ENCODE measurements at regions not wholly inside any gene's neighbourhood (a gene's known extent, or its start where the extent isn't known, plus 50 kb on each side); places are given as distances from the start of the nearest gene placed in this dataset.

DNA sequence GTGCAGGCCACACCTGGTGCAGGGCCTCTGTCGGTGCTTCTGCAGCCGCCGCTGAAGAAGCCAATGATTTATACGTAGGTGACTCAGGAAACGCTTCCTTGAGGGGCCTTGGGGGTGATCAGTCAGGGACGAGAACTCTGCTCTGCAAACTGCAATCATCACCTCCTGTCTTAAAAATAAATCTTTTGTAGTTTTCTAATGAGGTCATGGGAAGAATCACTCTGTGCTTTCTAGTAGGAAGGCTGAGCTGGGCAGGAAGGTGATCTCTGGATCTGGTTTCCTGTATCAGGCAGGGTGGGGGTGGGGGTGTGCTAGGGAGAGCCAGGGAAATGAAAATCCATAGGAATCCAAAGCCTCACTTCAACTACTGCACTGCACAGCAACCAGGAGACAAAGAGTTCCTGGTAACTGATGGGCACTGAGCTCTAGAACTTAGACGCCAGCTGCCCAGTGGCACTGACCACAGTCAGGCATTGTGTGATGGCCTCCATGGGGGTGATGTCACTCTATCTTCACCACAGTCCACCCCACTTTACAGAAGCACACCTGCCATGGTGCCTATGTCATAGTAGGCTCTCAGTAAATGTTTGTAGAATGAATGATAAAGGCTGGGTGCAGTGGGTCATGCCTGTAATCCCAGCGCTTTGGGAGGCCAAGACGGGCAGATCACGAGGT, 292.4 kb upstream of the PWP1 start:
- peaks cover 0 to 24% of the 10 kb centered on the region in 2 donors for H3K4me1 ChIP-seq (ENCODE audit: control insufficient read depth in 2 of 2, insufficient read depth in 2 of 2, low read length in 1 of 2)
- H3K9me3 ChIP-seq (ENCODE audit: control insufficient read depth in 2 of 2, insufficient read depth in 1 of 2, low read depth in 1 of 2, low read length in 1 of 2): peaks cover 0 to 2% of the 10 kb centered on the region in 2 donors
- H3K4me3 ChIP-seq (ENCODE audit: low read depth in 1 of 2, low read length in 2 of 2): no peak overlapping the region
- no peaks in the 10 kb centered on the region for H3K27me3 ChIP-seq (ENCODE audit: control insufficient read depth in 1 of 2, insufficient read depth in 2 of 2, low read length in 2 of 2)
- 74 to 79% methylated on average over 10 of the region's 10 CpGs for WGBS, 2 donors
- H3K27ac ChIP-seq (ENCODE audit: low read depth in 2 of 2, low read length in 1 of 2): no peak overlapping the region
- H3K36me3 ChIP-seq (ENCODE audit: control insufficient read depth in 2 of 2, insufficient read depth in 2 of 2, low read length in 1 of 2): no peaks in the 10 kb centered on the region

DNA sequence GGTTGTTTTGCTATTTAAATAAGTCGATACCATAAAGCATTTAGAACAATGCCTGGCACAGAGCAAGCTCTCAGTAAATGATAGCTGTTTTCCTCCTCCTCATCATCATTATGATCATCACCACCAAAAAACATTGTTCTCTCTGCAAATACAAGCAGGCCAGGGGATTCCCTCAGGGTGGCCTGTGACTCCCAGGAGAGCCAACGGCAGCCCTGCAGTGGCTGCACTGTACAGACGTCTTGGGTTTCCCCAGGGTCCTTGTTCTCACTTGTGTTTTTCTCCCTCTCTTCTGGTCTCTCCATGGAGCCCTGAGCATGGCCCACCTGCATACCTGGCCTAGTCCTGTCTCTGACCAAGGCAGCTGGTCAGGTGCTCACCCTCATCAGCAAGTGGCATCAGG, 290.9 kb upstream of the PWP1 start:
- H3K27ac ChIP-seq (ENCODE audit: low read depth in 2 of 2, low read length in 1 of 2): peak overlapping the region in 1 of 2 donors; percentile 76
- 75 to 76% methylated on average over 3 of the region's 3 CpGs for WGBS, 2 donors
- H3K27me3 ChIP-seq (ENCODE audit: control insufficient read depth in 1 of 2, insufficient read depth in 2 of 2, low read length in 2 of 2): no peaks in the 10 kb centered on the region
- peaks cover 0 to 27% of the 10 kb centered on the region in 2 donors for H3K4me1 ChIP-seq (ENCODE audit: control insufficient read depth in 2 of 2, insufficient read depth in 2 of 2, low read length in 1 of 2)
- no peaks in the 10 kb centered on the region for H3K36me3 ChIP-seq (ENCODE audit: control insufficient read depth in 2 of 2, insufficient read depth in 2 of 2, low read length in 1 of 2)
- H3K4me3 ChIP-seq (ENCODE audit: low read depth in 1 of 2, low read length in 2 of 2): no peak overlapping the region
- H3K9me3 ChIP-seq (ENCODE audit: control insufficient read depth in 2 of 2, insufficient read depth in 1 of 2, low read depth in 1 of 2, low read length in 1 of 2): no peaks in the 10 kb centered on the region

DNA sequence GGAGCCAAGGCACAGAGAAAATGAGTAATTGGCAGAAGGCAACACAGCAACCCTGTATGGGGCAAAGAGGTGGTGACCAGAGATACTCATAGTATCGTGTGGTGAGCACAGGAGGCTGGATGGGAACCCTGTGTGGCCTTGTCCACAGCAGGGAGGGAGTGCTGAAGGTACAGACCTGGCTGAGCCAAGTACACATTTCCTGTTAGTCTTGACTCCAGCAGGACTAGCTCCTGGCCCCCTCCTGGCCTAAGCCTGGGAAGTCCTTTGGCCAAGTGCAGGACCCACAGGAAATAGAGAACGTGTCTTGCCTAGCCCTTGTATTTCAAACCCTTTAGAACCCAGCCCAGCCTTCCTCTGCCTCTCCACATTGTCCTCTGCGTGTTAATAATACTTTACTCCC, 289.8 kb upstream of the PWP1 start:
- peak overlapping the region; percentile 76 to 94 for H3K27ac ChIP-seq (ENCODE audit: low read depth in 2 of 2, low read length in 1 of 2)
- H3K4me1 ChIP-seq (ENCODE audit: control insufficient read depth in 2 of 2, insufficient read depth in 2 of 2, low read length in 1 of 2): peaks cover 0 to 29% of the 10 kb centered on the region in 2 donors
- H3K27me3 ChIP-seq (ENCODE audit: control insufficient read depth in 1 of 2, insufficient read depth in 2 of 2, low read length in 2 of 2): no peaks in the 10 kb centered on the region
- WGBS, 2 donors: 42 to 70% methylated on average over 3 of the region's 3 CpGs
- H3K9me3 ChIP-seq (ENCODE audit: control insufficient read depth in 2 of 2, insufficient read depth in 1 of 2, low read depth in 1 of 2, low read length in 1 of 2): no peaks in the 10 kb centered on the region
- no peak overlapping the region for H3K4me3 ChIP-seq (ENCODE audit: low read depth in 1 of 2, low read length in 2 of 2)
- no peaks in the 10 kb centered on the region for H3K36me3 ChIP-seq (ENCODE audit: control insufficient read depth in 2 of 2, insufficient read depth in 2 of 2, low read length in 1 of 2)

DNA sequence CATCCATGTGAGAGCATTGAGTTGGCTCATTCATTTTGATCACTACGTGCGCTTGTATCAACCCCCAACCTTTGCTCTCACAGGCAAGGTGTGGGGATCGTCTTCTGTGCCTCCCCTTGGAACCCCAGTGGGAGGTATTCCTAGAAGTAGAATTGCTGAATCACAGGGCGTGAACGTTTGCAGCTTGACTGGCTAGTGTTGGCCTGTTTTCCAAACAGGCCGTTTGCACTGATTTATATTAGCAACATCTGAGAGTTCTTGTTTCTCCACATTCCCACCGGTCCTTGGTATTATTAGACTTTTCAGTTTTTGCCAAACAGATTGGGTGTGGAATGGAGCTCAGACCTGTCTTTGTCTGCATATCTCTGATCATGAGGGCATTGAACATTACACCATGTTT, 288.6 kb upstream of the PWP1 start:
- H3K36me3 ChIP-seq (ENCODE audit: control insufficient read depth in 2 of 2, insufficient read depth in 2 of 2, low read length in 1 of 2): no peaks in the 10 kb centered on the region
- peaks cover 0 to 29% of the 10 kb centered on the region in 2 donors for H3K4me1 ChIP-seq (ENCODE audit: control insufficient read depth in 2 of 2, insufficient read depth in 2 of 2, low read length in 1 of 2)
- no peaks in the 10 kb centered on the region for H3K27me3 ChIP-seq (ENCODE audit: control insufficient read depth in 1 of 2, insufficient read depth in 2 of 2, low read length in 2 of 2)
- no peaks in the 10 kb centered on the region for H3K9me3 ChIP-seq (ENCODE audit: control insufficient read depth in 2 of 2, insufficient read depth in 1 of 2, low read depth in 1 of 2, low read length in 1 of 2)
- H3K4me3 ChIP-seq (ENCODE audit: low read depth in 1 of 2, low read length in 2 of 2): no peak overlapping the region
- 40 to 41% methylated on average over 7 of the region's 7 CpGs for WGBS, 2 donors
- peak overlapping the region; percentile 73 to 83 for H3K27ac ChIP-seq (ENCODE audit: low read depth in 2 of 2, low read length in 1 of 2)

DNA sequence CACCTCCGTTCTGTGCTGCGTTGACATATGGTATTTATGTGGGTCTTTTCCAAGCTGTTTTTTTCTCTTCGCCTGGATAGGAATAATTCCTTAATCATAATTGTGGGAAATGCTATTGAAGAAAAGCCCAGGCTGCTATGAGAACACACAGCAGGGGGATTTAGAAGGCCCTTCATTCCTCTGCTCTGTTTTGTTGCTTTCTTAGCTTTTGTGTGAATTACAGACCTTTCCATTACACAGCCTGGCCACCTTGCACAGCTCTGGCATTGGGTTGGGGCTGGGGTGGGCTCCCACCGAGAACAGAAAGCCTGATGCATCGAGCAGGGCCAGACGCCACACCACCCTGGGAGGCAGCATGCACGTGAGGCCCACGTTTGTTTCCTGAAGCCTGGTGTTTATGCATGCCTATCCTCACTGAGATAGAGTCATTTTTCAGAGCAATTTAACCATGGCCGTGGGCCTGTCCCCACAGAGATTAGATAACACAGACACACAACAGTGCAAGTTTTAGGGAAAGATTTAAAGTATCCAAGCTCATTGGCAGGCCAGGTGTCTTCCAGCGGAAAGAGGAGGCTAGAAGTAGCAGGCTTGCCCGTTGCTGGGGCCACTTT, 287.6 kb upstream of the PWP1 start:
- no peaks in the 10 kb centered on the region for H3K27me3 ChIP-seq (ENCODE audit: control insufficient read depth in 1 of 2, insufficient read depth in 2 of 2, low read length in 2 of 2)
- peak overlapping the region; percentile 6 to 74 for H3K27ac ChIP-seq (ENCODE audit: low read depth in 2 of 2, low read length in 1 of 2)
- H3K4me3 ChIP-seq (ENCODE audit: low read depth in 1 of 2, low read length in 2 of 2): no peak overlapping the region
- WGBS, 2 donors: 76% methylated on average over 11 of the region's 11 CpGs
- peaks cover 0 to 23% of the 10 kb centered on the region in 2 donors for H3K4me1 ChIP-seq (ENCODE audit: control insufficient read depth in 2 of 2, insufficient read depth in 2 of 2, low read length in 1 of 2)
- no peaks in the 10 kb centered on the region for H3K9me3 ChIP-seq (ENCODE audit: control insufficient read depth in 2 of 2, insufficient read depth in 1 of 2, low read depth in 1 of 2, low read length in 1 of 2)
- no peaks in the 10 kb centered on the region for H3K36me3 ChIP-seq (ENCODE audit: control insufficient read depth in 2 of 2, insufficient read depth in 2 of 2, low read length in 1 of 2)

DNA sequence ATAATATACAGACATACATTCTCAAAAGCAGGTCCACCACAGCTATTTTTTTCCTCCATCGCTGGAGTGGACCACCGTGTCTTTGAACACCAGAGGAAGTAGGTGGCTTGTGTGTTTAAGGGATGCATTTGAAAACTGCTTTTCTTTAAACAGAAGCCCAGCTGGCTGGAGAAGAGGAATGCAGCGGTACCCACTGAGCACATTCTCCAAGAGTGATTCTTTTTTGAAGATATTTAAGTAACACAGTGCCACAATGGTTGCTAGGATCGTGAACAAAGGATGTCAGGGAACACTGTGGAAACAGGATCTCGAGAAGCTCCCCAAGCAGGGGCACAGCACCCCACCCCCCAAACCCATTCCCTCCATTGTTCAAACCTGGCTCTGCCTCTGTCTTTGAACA, 286.6 kb upstream of the PWP1 start:
- Histone ChIP-seq H3K9me3 (ENCODE audit: control insufficient read depth in 2 of 2, insufficient read depth in 1 of 2, low read depth in 1 of 2, low read length in 1 of 2) (no peaks in the 10 kb centered on the region), H3K36me3 (ENCODE audit: control insufficient read depth in 2 of 2, insufficient read depth in 2 of 2, low read length in 1 of 2) (no peaks in the 10 kb centered on the region), H3K27me3 (ENCODE audit: control insufficient read depth in 1 of 2, insufficient read depth in 2 of 2, low read length in 2 of 2) (no peaks in the 10 kb centered on the region), H3K4me3 (ENCODE audit: low read depth in 1 of 2, low read length in 2 of 2) (no peak overlapping the region), H3K4me1 (ENCODE audit: control insufficient read depth in 2 of 2, insufficient read depth in 2 of 2, low read length in 1 of 2) (peaks cover 0 to 18% of the 10 kb centered on the region in 2 donors), H3K27ac (ENCODE audit: low read depth in 2 of 2, low read length in 1 of 2) (no peak overlapping the region)
- WGBS, 2 donors: 67 to 73% methylated on average over 5 of the region's 5 CpGs

DNA sequence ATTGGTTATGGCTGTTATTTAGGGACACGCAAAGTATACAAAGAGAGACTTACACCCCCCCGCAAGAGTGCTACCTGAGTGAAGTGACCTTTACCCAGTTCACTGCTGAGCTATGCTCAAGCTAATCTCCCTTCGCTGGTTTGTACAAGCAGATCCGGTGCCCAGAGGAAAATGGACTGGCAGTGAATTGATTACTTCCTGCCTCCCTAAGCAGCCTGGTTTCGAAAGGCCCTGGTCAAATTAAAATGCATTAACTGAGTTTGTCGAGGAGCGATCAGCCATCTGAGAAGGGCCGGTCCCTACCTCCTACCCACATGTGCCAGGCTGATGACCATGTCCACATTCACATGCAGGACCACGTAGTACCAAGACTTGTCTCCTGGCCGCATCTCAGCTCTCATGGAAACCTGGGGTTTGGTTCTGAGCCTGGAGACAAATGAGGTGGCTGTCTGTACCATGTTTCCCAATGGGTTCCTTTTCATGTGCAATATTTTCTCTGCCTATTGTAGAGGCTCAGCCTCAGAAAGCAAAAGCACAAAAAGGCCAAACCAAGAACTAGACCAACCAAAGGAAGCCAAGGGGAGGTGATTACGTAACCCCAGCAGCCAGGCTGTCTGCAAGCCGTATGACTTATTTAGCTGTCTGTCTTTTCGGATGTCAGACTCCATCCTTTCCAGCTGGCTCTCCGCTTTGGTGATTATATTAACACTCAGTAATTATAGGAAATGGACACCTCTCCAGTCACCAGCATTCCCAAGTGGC, 284.7 kb upstream of the PWP1 start:
- H3K9me3 ChIP-seq (ENCODE audit: control insufficient read depth in 2 of 2, insufficient read depth in 1 of 2, low read depth in 1 of 2, low read length in 1 of 2): no peaks in the 10 kb centered on the region
- no peak overlapping the region for H3K27ac ChIP-seq (ENCODE audit: low read depth in 2 of 2, low read length in 1 of 2)
- H3K27me3 ChIP-seq (ENCODE audit: control insufficient read depth in 1 of 2, insufficient read depth in 2 of 2, low read length in 2 of 2): no peaks in the 10 kb centered on the region
- 68 to 76% methylated on average over 14 of the region's 14 CpGs for WGBS, 2 donors
- H3K4me1 ChIP-seq (ENCODE audit: control insufficient read depth in 2 of 2, insufficient read depth in 2 of 2, low read length in 1 of 2): peaks cover 0 to 10% of the 10 kb centered on the region in 2 donors
- H3K36me3 ChIP-seq (ENCODE audit: control insufficient read depth in 2 of 2, insufficient read depth in 2 of 2, low read length in 1 of 2): no peaks in the 10 kb centered on the region
- H3K4me3 ChIP-seq (ENCODE audit: low read depth in 1 of 2, low read length in 2 of 2): no peak overlapping the region

DNA sequence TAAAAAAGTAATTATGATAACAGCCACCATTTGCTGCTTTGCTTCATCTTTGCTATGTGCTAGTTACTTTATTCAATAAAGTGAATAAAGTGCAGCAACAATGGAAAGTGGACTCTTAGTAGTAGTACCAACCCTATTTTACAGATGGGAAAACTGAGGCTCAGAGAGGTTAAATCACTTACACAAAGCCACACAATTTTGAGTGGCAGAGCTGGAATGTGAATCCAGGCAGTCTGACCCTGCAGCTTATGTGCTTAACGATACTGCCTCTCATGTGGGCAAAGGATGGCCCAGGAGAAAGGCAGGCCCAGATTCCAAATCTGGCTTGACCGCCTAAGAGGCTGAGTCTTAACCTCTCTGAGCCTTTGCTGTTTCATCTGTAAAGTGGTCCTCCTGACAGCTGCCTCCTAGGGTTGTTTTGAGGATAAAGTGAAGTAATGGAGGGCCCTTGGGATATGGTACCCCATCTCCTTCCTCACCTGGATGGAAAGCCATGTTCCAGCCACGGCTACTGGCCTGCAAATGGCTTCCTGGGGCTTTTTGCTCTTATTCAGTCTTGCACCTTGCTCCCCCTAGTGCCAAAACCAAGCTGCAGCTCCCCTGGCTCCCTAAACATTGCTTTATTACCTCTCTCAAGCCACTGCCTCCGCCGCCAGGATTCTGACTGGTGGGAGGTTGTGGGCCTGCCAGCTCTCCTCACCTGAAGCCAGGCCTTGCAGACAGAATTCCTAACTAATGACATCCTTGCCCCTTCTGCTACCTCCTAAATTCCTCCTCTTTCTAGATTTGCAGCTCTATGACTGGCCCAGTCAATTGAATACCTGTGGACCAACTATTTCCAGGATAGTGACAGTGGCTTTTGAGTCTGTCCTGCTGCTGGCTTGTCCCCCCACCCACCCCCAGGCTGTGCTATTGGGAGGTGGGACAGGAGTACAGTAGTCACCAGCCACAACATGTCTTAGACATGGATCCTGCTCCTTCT, 283.3 kb upstream of the PWP1 start:
- 60 to 64% methylated on average over 5 of the region's 5 CpGs for WGBS, 2 donors
- Histone ChIP-seq H3K27me3 (ENCODE audit: control insufficient read depth in 1 of 2, insufficient read depth in 2 of 2, low read length in 2 of 2) (no peaks in the 10 kb centered on the region), H3K9me3 (ENCODE audit: control insufficient read depth in 2 of 2, insufficient read depth in 1 of 2, low read depth in 1 of 2, low read length in 1 of 2) (no peaks in the 10 kb centered on the region), H3K4me1 (ENCODE audit: control insufficient read depth in 2 of 2, insufficient read depth in 2 of 2, low read length in 1 of 2) (peaks cover 0 to 9% of the 10 kb centered on the region in 2 donors), H3K4me3 (ENCODE audit: low read depth in 1 of 2, low read length in 2 of 2) (no peak overlapping the region), H3K27ac (ENCODE audit: low read depth in 2 of 2, low read length in 1 of 2) (no peak overlapping the region), H3K36me3 (ENCODE audit: control insufficient read depth in 2 of 2, insufficient read depth in 2 of 2, low read length in 1 of 2) (no peaks in the 10 kb centered on the region)

DNA sequence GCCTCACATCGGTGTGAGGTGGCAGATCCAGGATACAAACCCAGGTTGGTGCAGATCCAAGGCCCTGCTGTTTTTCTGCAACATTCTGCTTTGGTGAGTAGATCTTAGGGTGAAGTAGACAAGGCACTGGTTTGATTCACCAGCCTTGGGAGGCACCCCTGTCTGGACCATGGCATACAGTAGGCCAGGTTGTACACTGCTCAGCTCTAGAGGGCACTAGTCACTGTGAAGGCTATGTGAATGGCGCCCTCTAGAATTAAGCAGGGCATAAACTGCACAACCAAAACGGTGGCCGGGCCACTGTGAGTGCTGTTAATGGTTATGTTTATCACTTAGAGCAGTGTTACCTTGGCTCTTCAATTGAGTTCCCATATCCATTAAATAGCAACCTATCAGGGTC, 280.6 kb upstream of the PWP1 start:
- Histone ChIP-seq H3K36me3 (ENCODE audit: control insufficient read depth in 2 of 2, insufficient read depth in 2 of 2, low read length in 1 of 2) (no peaks in the 10 kb centered on the region), H3K27ac (ENCODE audit: low read depth in 2 of 2, low read length in 1 of 2) (no peak overlapping the region), H3K4me1 (ENCODE audit: control insufficient read depth in 2 of 2, insufficient read depth in 2 of 2, low read length in 1 of 2) (peaks cover 0 to 3% of the 10 kb centered on the region in 2 donors), H3K9me3 (ENCODE audit: control insufficient read depth in 2 of 2, insufficient read depth in 1 of 2, low read depth in 1 of 2, low read length in 1 of 2) (no peaks in the 10 kb centered on the region), H3K27me3 (ENCODE audit: control insufficient read depth in 1 of 2, insufficient read depth in 2 of 2, low read length in 2 of 2) (no peaks in the 10 kb centered on the region), H3K4me3 (ENCODE audit: low read depth in 1 of 2, low read length in 2 of 2) (no peak overlapping the region)
- 65 to 68% methylated on average over 4 of the region's 4 CpGs for WGBS, 2 donors
